Immature natural killer cell (primary cell): ENCODE measurements at regions not wholly inside any gene's neighbourhood (a gene's known extent, or its start where the extent isn't known, plus 50 kb on each side); places are given as distances from the start of the nearest gene placed in this dataset.
"Not testable (repeated sequence)": the region's sequence is repeated elsewhere in the genome, so short reads cannot be mapped to it uniquely, and the experiment has no call there.

Experiments used
- DNase-seq, 3 donors: peaks; one replicate each; pipeline ENCODE4 v3.0.0; 2022; ENCODE audit warnings: mixed read lengths in 1 of 3
- H3K27ac Mint-ChIP-seq, 6 donors: one replicate each; pipeline ENCODE4 v1.8.0; 2020; ENCODE audit warnings: mixed read lengths in 6 of 6, mild to moderate bottlenecking in 5 of 6, inconsistent platforms in 4 of 6, moderate library complexity in 3 of 6
- H3K27me3 Mint-ChIP-seq, 3 donors: one replicate each; pipeline ENCODE4 v1.8.0; 2020 to 2021; ENCODE audit warnings: low read depth in 3 of 3, mild to moderate bottlenecking in 3 of 3, mixed read lengths in 3 of 3, moderate library complexity in 3 of 3, inconsistent platforms in 1 of 3
- H3K36me3 Mint-ChIP-seq, 3 donors: one replicate each; pipeline ENCODE4 v1.8.0; 2020; ENCODE audit warnings: mixed read lengths in 3 of 3, inconsistent platforms in 2 of 3, mild to moderate bottlenecking in 2 of 3
- H3K4me1 Mint-ChIP-seq, 2 donors: one replicate each; pipeline ENCODE4 v1.8.0; 2020; ENCODE audit warnings: inconsistent platforms in 2 of 2, mild to moderate bottlenecking in 2 of 2, mixed read lengths in 2 of 2, moderate library complexity in 1 of 2
- H3K4me3 Mint-ChIP-seq, 5 donors: one replicate each; pipeline ENCODE4 v1.8.0; 2020; ENCODE audit warnings: mild to moderate bottlenecking in 5 of 5, mixed read lengths in 5 of 5, inconsistent platforms in 3 of 5, moderate library complexity in 3 of 5
- H3K9me3 Mint-ChIP-seq, 6 donors: one replicate each; pipeline ENCODE4 v1.8.0; 2020; ENCODE audit warnings: mild to moderate bottlenecking in 6 of 6, mixed read lengths in 6 of 6, inconsistent platforms in 4 of 6, moderate library complexity in 3 of 6

- Mint-ChIP-seq H3K4me3 (no peak overlapping the region), H3K4me1 (no peaks in the 10 kb centered on the region), H3K9me3 (peaks cover 0 to 3% (median 0%) of the 10 kb centered on the region in 6 donors), H3K27me3 (peaks cover 0 to 2% (median 2%) of the 10 kb centered on the region in 3 donors), H3K27ac (no peak overlapping the region), H3K36me3 (no peaks in the 10 kb centered on the region)
- DNase-seq = no peak
These were observed 605.8 kb upstream of the CAMK1G start for GRCh38 chr1:208977638-208978256.

GRCh38 chr1:208979776-208980175 lies 603.7 kb upstream of the CAMK1G start:
- no peak for DNase-seq
- Mint-ChIP-seq H3K36me3 (no peaks in the 10 kb centered on the region), H3K4me3 (no peak overlapping the region), H3K9me3 (peaks cover 0 to 2% (median 0%) of the 10 kb centered on the region in 6 donors), H3K27ac (no peak overlapping the region), H3K4me1 (no peaks in the 10 kb centered on the region), H3K27me3 (peaks cover 0 to 4% (median 2%) of the 10 kb centered on the region in 3 donors)

GRCh38 chr1:208980605-208981004 lies 602.9 kb upstream of the CAMK1G start:
- peaks cover 0 to 4% (median 2%) of the 10 kb centered on the region in 3 donors for H3K27me3 Mint-ChIP-seq
- no peak for DNase-seq
- no peak overlapping the region for H3K27ac Mint-ChIP-seq
- H3K4me1 Mint-ChIP-seq = no peaks in the 10 kb centered on the region
- H3K9me3 Mint-ChIP-seq = peaks cover 0 to 2% (median 0%) of the 10 kb centered on the region in 6 donors
- no peak overlapping the region for H3K4me3 Mint-ChIP-seq
- no peaks in the 10 kb centered on the region for H3K36me3 Mint-ChIP-seq

GRCh38 chr1:208985231-208985630 lies 598.3 kb upstream of the CAMK1G start:
- H3K4me3 Mint-ChIP-seq = no peak overlapping the region
- DNase-seq = no peak
- H3K36me3 Mint-ChIP-seq = no peaks in the 10 kb centered on the region
- peaks cover 2 to 3% (median 3%) of the 10 kb centered on the region in 3 donors for H3K27me3 Mint-ChIP-seq
- H3K9me3 Mint-ChIP-seq = no peaks in the 10 kb centered on the region
- H3K27ac Mint-ChIP-seq = no peak overlapping the region
- peaks cover 18 to 22% of the 10 kb centered on the region in 2 donors for H3K4me1 Mint-ChIP-seq

- H3K4me1 Mint-ChIP-seq = peaks cover 21 to 22% of the 10 kb centered on the region in 2 donors
- peak overlapping the region; percentile 75 to 90 (median 82) for H3K4me3 Mint-ChIP-seq
- H3K27me3 Mint-ChIP-seq = peaks cover 3 to 7% (median 3%) of the 10 kb centered on the region in 3 donors
- peaks cover 0 to 6% (median 2%) of the 10 kb centered on the region in 6 donors for H3K9me3 Mint-ChIP-seq
- H3K27ac Mint-ChIP-seq = peak overlapping the region; percentile 82 to 90 (median 86)
- peaks cover 0 to 4% (median 0%) of the 10 kb centered on the region in 3 donors for H3K36me3 Mint-ChIP-seq
- peak; percentile 16 to 38 (median 34) for DNase-seq
These were observed 594.7 kb upstream of the CAMK1G start for GRCh38 chr1:208988811-208989222.

GRCh38 chr1:208990456-208990855 lies 593.1 kb upstream of the CAMK1G start:
- Mint-ChIP-seq H3K27me3 (peaks cover 2 to 7% (median 3%) of the 10 kb centered on the region in 3 donors), H3K4me1 (peaks cover 21 to 22% of the 10 kb centered on the region in 2 donors), H3K9me3 (peaks cover 0 to 6% (median 2%) of the 10 kb centered on the region in 6 donors), H3K27ac (peak overlapping the region in 1 of 6 donors; percentile 10), H3K36me3 (peaks cover 0 to 4% (median 0%) of the 10 kb centered on the region in 3 donors), H3K4me3 (no peak overlapping the region)
- DNase-seq = no peak

- H3K4me3 Mint-ChIP-seq, H3K27ac Mint-ChIP-seq, H3K9me3 Mint-ChIP-seq, H3K4me1 Mint-ChIP-seq, H3K36me3 Mint-ChIP-seq, H3K27me3 Mint-ChIP-seq, DNase-seq: not testable (repeated sequence)
These were observed 586.5 kb upstream of the CAMK1G start for GRCh38 chr1:208997053-208997452.

- no peak overlapping the region for H3K4me3 Mint-ChIP-seq
- no peaks in the 10 kb centered on the region for H3K36me3 Mint-ChIP-seq
- H3K27me3 Mint-ChIP-seq = peaks cover 0 to 4% (median 4%) of the 10 kb centered on the region in 3 donors
- no peaks in the 10 kb centered on the region for H3K4me1 Mint-ChIP-seq
- no peak overlapping the region for H3K27ac Mint-ChIP-seq
- no peak for DNase-seq
- peaks cover 0 to 2% (median under 1%) of the 10 kb centered on the region in 6 donors for H3K9me3 Mint-ChIP-seq
These were observed 585.7 kb upstream of the CAMK1G start for GRCh38 chr1:208997726-208998312.

- no peak overlapping the region for H3K4me3 Mint-ChIP-seq
- H3K36me3 Mint-ChIP-seq = no peaks in the 10 kb centered on the region
- no peaks in the 10 kb centered on the region for H3K4me1 Mint-ChIP-seq
- H3K9me3 Mint-ChIP-seq = peaks cover 0 to 13% (median 0%) of the 10 kb centered on the region in 6 donors
- H3K27me3 Mint-ChIP-seq = peaks cover 0 to 3% (median 2%) of the 10 kb centered on the region in 3 donors
- H3K27ac Mint-ChIP-seq = no peak overlapping the region
- DNase-seq = no peak
These were observed 574.9 kb upstream of the CAMK1G start for GRCh38 chr1:209008586-209008985.

GRCh38 chr1:209010475-209011230 lies 572.9 kb upstream of the CAMK1G start:
- H3K36me3 Mint-ChIP-seq = no peaks in the 10 kb centered on the region
- peaks cover 0 to 3% (median 2%) of the 10 kb centered on the region in 3 donors for H3K27me3 Mint-ChIP-seq

GRCh38 chr1:209012443-209013196 lies 570.9 kb upstream of the CAMK1G start:
- H3K4me1 Mint-ChIP-seq = no peaks in the 10 kb centered on the region
- no peak overlapping the region for H3K4me3 Mint-ChIP-seq
- no peak for DNase-seq
- no peak overlapping the region for H3K27ac Mint-ChIP-seq
- peaks cover 0 to 3% (median 2%) of the 10 kb centered on the region in 3 donors for H3K27me3 Mint-ChIP-seq
- peaks cover 0 to 15% (median 0%) of the 10 kb centered on the region in 6 donors for H3K9me3 Mint-ChIP-seq
- H3K36me3 Mint-ChIP-seq = no peaks in the 10 kb centered on the region

More at GRCh38 chr1:209010475-209011230, 572.9 kb upstream of the CAMK1G start:
- no peak for DNase-seq
- Mint-ChIP-seq H3K4me1 (no peaks in the 10 kb centered on the region), H3K27ac (no peak overlapping the region), H3K9me3 (peaks cover 0 to 13% (median 0%) of the 10 kb centered on the region in 6 donors), H3K4me3 (no peak overlapping the region)

GRCh38 chr1:209015092-209015491 lies 568.4 kb upstream of the CAMK1G start:
- Mint-ChIP-seq H3K27me3 (peaks cover 0 to 3% (median 0%) of the 10 kb centered on the region in 3 donors), H3K9me3 (peaks cover 0 to 16% (median under 1%) of the 10 kb centered on the region in 6 donors), H3K4me3 (no peak overlapping the region), H3K36me3 (no peaks in the 10 kb centered on the region), H3K27ac (no peak overlapping the region), H3K4me1 (no peaks in the 10 kb centered on the region)
- no peak for DNase-seq

GRCh38 chr1:209021622-209022021 lies 561.9 kb upstream of the CAMK1G start:
- Mint-ChIP-seq H3K27ac (no peak overlapping the region), H3K27me3 (no peaks in the 10 kb centered on the region), H3K4me3 (no peak overlapping the region), H3K4me1 (no peaks in the 10 kb centered on the region), H3K9me3 (peaks cover 0 to 13% (median 3%) of the 10 kb centered on the region in 6 donors), H3K36me3 (no peaks in the 10 kb centered on the region)
- DNase-seq = no peak
